H9 (cell line): ENCODE measurements at regions not wholly inside any gene's neighbourhood (a gene's known extent, or its start where the extent isn't known, plus 50 kb on each side); places are given as distances from the start of the nearest gene placed in this dataset.

Experiments used
- DNase-seq: peaks from one replicate; pipeline ENCODE4 v3.0.0-alpha.2; 2017
- H2AFZ ChIP-seq: one replicate; pipeline ENCODE4 v1.6.1; 2013; ENCODE audit warnings: mild to moderate bottlenecking, low read length, control low read depth, moderate library complexity
- H2AK5ac ChIP-seq: 2 replicates; pipeline ENCODE4 v1.6.1; 2013; ENCODE audit warnings: low read length, control low read depth, mixed read lengths; ENCODE audit not compliant: insufficient read length
- H2BK120ac ChIP-seq: one replicate; pipeline ENCODE4 v1.6.1; 2013; ENCODE audit warnings: low read depth, mild to moderate bottlenecking, low read length, control low read depth, inconsistent platforms; ENCODE audit not compliant: poor library complexity, severe bottlenecking
- H2BK12ac ChIP-seq: 2 replicates; pipeline ENCODE4 v1.6.1; 2013; ENCODE audit warnings: low read length, control low read depth, mixed read lengths, low read depth; ENCODE audit not compliant: insufficient read length
- H2BK15ac ChIP-seq: 2 replicates; pipeline ENCODE4 v1.6.1; 2013; ENCODE audit warnings: low read depth, low read length, control low read depth
- H2BK20ac ChIP-seq: one replicate; pipeline ENCODE4 v1.6.1; 2013; ENCODE audit warnings: low read depth, mild to moderate bottlenecking, low read length, control low read depth, inconsistent platforms; ENCODE audit not compliant: poor library complexity, severe bottlenecking
- H2BK5ac ChIP-seq: 2 replicates; pipeline ENCODE4 v1.6.1; 2013; ENCODE audit warnings: low read length, control low read depth, mixed read lengths; ENCODE audit not compliant: insufficient read length
- H3K14ac ChIP-seq: 2 replicates; pipeline ENCODE4 v1.6.1; 2013; ENCODE audit warnings: low read length, control low read depth; ENCODE audit not compliant: insufficient read depth
- H3K18ac ChIP-seq: 2 replicates; pipeline ENCODE4 v1.6.1; 2013; ENCODE audit warnings: low read depth, mild to moderate bottlenecking, mixed read lengths, low read length, control low read depth; ENCODE audit not compliant: insufficient read length
- H3K23ac ChIP-seq: 2 replicates; pipeline ENCODE4 v1.6.1; 2013; ENCODE audit warnings: low read length, control low read depth, mixed read lengths, low read depth; ENCODE audit not compliant: insufficient read length
- H3K23me2 ChIP-seq: 2 replicates; pipeline ENCODE4 v1.6.1; 2013; ENCODE audit warnings: low read depth, mild to moderate bottlenecking, mixed read lengths, low read length, control low read depth; ENCODE audit not compliant: insufficient read length, poor library complexity, severe bottlenecking
- H3K27ac ChIP-seq: 2 replicates; pipeline ENCODE4 v1.5.1; 2013; ENCODE audit warnings: low read length, control low read depth, mixed read lengths, low read depth; ENCODE audit not compliant: insufficient read length
- H3K27me3 ChIP-seq: 2 replicates; pipeline ENCODE4 v1.6.1; 2013; ENCODE audit warnings: low read length, control low read depth, inconsistent platforms; ENCODE audit not compliant: insufficient read depth
- H3K4ac ChIP-seq: 2 replicates; pipeline ENCODE4 v1.6.1; 2013; ENCODE audit warnings: low read depth, mild to moderate bottlenecking, control low read depth, inconsistent platforms, low read length, moderate library complexity
- H3K4me1 ChIP-seq: 2 replicates; pipeline ENCODE4 v1.6.1; 2013; ENCODE audit warnings: low read length, control low read depth, inconsistent platforms; ENCODE audit not compliant: insufficient read depth
- H3K4me2 ChIP-seq: 2 replicates; pipeline ENCODE4 v1.6.1; 2013; ENCODE audit warnings: low read length, control low read depth, mixed read lengths; ENCODE audit not compliant: insufficient read length, insufficient read depth
- H3K56ac ChIP-seq: 2 replicates; pipeline ENCODE4 v1.6.1; 2013; ENCODE audit warnings: low read depth, mild to moderate bottlenecking, mixed read lengths, low read length, control low read depth; ENCODE audit not compliant: insufficient read length
- H3K79me1 ChIP-seq: 2 replicates; pipeline ENCODE4 v1.6.1; 2013; ENCODE audit warnings: low read depth, mild to moderate bottlenecking, moderate library complexity, low read length, control low read depth, inconsistent platforms; ENCODE audit not compliant: insufficient read depth, poor library complexity, severe bottlenecking
- H3K79me2 ChIP-seq: 2 replicates; pipeline ENCODE4 v1.6.1; 2013; ENCODE audit warnings: low read length, control low read depth, inconsistent platforms; ENCODE audit not compliant: insufficient read depth
- H3K9ac ChIP-seq: 2 replicates; pipeline ENCODE4 v1.6.1; 2013; ENCODE audit warnings: low read length, control low read depth, mixed read lengths; ENCODE audit not compliant: insufficient read length; ENCODE audit errors: extremely low read depth
- H3K9me3 ChIP-seq: one replicate; pipeline ENCODE4 v1.6.1; 2013; ENCODE audit warnings: low read depth, low read length, inconsistent platforms; ENCODE audit not compliant: control insufficient read depth
- H3T11ph ChIP-seq: one replicate; pipeline ENCODE4 v1.6.1; 2013; ENCODE audit warnings: mild to moderate bottlenecking, low read length, control low read depth, inconsistent platforms
- H4K20me1 ChIP-seq: one replicate; pipeline ENCODE4 v1.6.1; 2013; ENCODE audit not compliant: control insufficient read depth, insufficient read length, insufficient read depth
- H4K5ac ChIP-seq: 2 replicates; pipeline ENCODE4 v1.6.1; 2013; ENCODE audit warnings: low read depth, mild to moderate bottlenecking, mixed read lengths, low read length, control low read depth; ENCODE audit not compliant: insufficient read length
- H4K8ac ChIP-seq: replicated peaks from 2 replicates; pipeline ENCODE4 v1.6.1; 2013; ENCODE audit warnings: low read length, control low read depth, mixed read lengths, low read depth; ENCODE audit not compliant: insufficient read length
- H4K91ac ChIP-seq: 2 replicates; pipeline ENCODE4 v1.6.1; 2013; ENCODE audit warnings: low read depth, mild to moderate bottlenecking, moderate library complexity, mixed read lengths, low read length, control low read depth; ENCODE audit not compliant: insufficient read length
- H3K27ac Mint-ChIP-seq, 3 experiments: 2 replicates in 2 of 3; 3 replicates in 1 of 3; pipeline ENCODE4 v1.8.0; 2020 to 2021; ENCODE audit warnings: mixed read lengths in 3 of 3, mild to moderate bottlenecking in 1 of 3, moderate library complexity in 1 of 3
- H3K27me3 Mint-ChIP-seq: 2 replicates; pipeline ENCODE4 v1.8.0; 2021; ENCODE audit warnings: low read depth, mild to moderate bottlenecking, moderate library complexity, mixed read lengths
- H3K36me3 Mint-ChIP-seq, 3 experiments: 2 replicates in 2 of 3; 3 replicates in 1 of 3; pipeline ENCODE4 v1.8.0; 2020 to 2021; ENCODE audit warnings: low read depth in 3 of 3, mixed read lengths in 3 of 3; ENCODE audit not compliant: insufficient read depth in 1 of 3
- H3K4me1 Mint-ChIP-seq, 2 experiments: 2 replicates each; pipeline ENCODE4 v1.8.0; 2020; ENCODE audit warnings: mixed read lengths in 2 of 2
- H3K4me3 Mint-ChIP-seq, 2 experiments: 2 replicates in 1 of 2; 3 replicates in 1 of 2; pipeline ENCODE4 v1.8.0; 2020 to 2021; ENCODE audit warnings: mild to moderate bottlenecking in 2 of 2, mixed read lengths in 2 of 2, moderate library complexity in 1 of 2
- H3K9me3 Mint-ChIP-seq, 2 experiments: 2 replicates in 1 of 2; 3 replicates in 1 of 2; pipeline ENCODE4 v1.8.0; 2020; ENCODE audit warnings: mild to moderate bottlenecking in 2 of 2, mixed read lengths in 2 of 2, moderate library complexity in 1 of 2
- CTCF ChIP-seq: fragments of 200-600 bp; sonication (generic); conservative IDR thresholded peaks from 3 replicates; pipeline ENCODE4 v1.8.0; 2021; ENCODE audit warnings: antibody characterized with exemption, mild to moderate bottlenecking
- WGBS: extraction: QIAGEN DNeasy Blood & Tissue Kit; methylation state at CpG from one replicate; pipeline ENCODE4 v1.1.7; 2013; ENCODE audit warnings: missing lambda C conversion rate, low lambda C conversion rate, mixed read lengths; ENCODE audit not compliant: insufficient read length; ENCODE audit errors: extremely low coverage; 5-methylcytosine and 5-hydroxymethylcytosine counted together

- no peaks in the 10 kb centered on the region for H3K36me3 Mint-ChIP-seq
- no peaks in the 10 kb centered on the region for H3K27me3 ChIP-seq
- no peak overlapping the region for H2BK20ac ChIP-seq
- H3K9me3 ChIP-seq = no peaks in the 10 kb centered on the region
- H4K5ac ChIP-seq = no peak overlapping the region
- H3T11ph ChIP-seq = no peak overlapping the region
- H2BK5ac ChIP-seq = no peak overlapping the region
- H2AFZ ChIP-seq = no peak overlapping the region
- no peaks in the 10 kb centered on the region for H3K4me1 Mint-ChIP-seq
- H2BK12ac ChIP-seq = no peak overlapping the region
- TF ChIP-seq CTCF = no peak
- no peak overlapping the region for H3K9ac ChIP-seq
- no peak overlapping the region for H3K27ac ChIP-seq
- no peak overlapping the region for H2AK5ac ChIP-seq
- H3K18ac ChIP-seq = no peak overlapping the region
- peaks cover 8% of the 10 kb centered on the region for H3K27me3 Mint-ChIP-seq
- no peak overlapping the region for H3K4me3 Mint-ChIP-seq
- H3K14ac ChIP-seq = no peak overlapping the region
- no peak overlapping the region for H3K23ac ChIP-seq
- H3K27ac Mint-ChIP-seq = no peak overlapping the region
- H3K56ac ChIP-seq = no peak overlapping the region
- DNase-seq = no peak
- no peaks in the 10 kb centered on the region for H4K20me1 ChIP-seq
- no peaks in the 10 kb centered on the region for H3K23me2 ChIP-seq
- H3K79me2 ChIP-seq = no peaks in the 10 kb centered on the region
- H3K79me1 ChIP-seq = no peaks in the 10 kb centered on the region
- WGBS = no CpG with 5 or more reads among the region's 5 CpGs
- H4K91ac ChIP-seq = no peak overlapping the region
- H2BK120ac ChIP-seq = no peak overlapping the region
- no peak overlapping the region for H4K8ac ChIP-seq
- no peaks in the 10 kb centered on the region for H3K4me1 ChIP-seq
- H3K4me2 ChIP-seq = no peak overlapping the region
- no peak overlapping the region for H3K4ac ChIP-seq
- H3K9me3 Mint-ChIP-seq = no peaks in the 10 kb centered on the region; a peak in 1 of 5 replicates
- H2BK15ac ChIP-seq = no peak overlapping the region
Observed at GRCh38 chr21:25427828-25428227, 179.5 kb downstream of the MRPL39 start.
